K562 (cell line): ENCODE measurements at regions not wholly inside any gene's neighbourhood (a gene's known extent, or its start where the extent isn't known, plus 50 kb on each side); places are given as distances from the start of the nearest gene placed in this dataset.

ENCODE experiments used
- HMG20B ChIP-seq: fragments of 250-450 bp; sonication (Bioruptor Pico); IDR thresholded peaks from 2 replicates; pipeline ENCODE4 v1.5.0; 2021; ENCODE audit warnings: mild to moderate bottlenecking
- MAFF ChIP-seq: IDR thresholded peaks from 2 replicates; pipeline ENCODE4 v1.6.1; 2012; ENCODE audit warnings: low read length, improper control_type of control experiment
- PCBP1 ChIP-seq: fragments of 200-400 bp; formaldehyde crosslinking; IDR thresholded peaks from 2 replicates; pipeline ENCODE4 v1.6.1; 2018; ENCODE audit warnings: mild to moderate bottlenecking, low read depth, low read length; ENCODE audit not compliant: poor library complexity, severe bottlenecking
- SIX5 ChIP-seq, 2 experiments: IDR thresholded peaks; 2 replicates each; pipeline ENCODE4 v1.6.1; 2011; ENCODE audit warnings: low read length in 2 of 2, borderline replicate concordance in 1 of 2, low read depth in 1 of 2, mild to moderate bottlenecking in 1 of 2, moderate library complexity in 1 of 2; ENCODE audit not compliant: insufficient read depth in 1 of 2
- ZC3H11A ChIP-seq: IDR thresholded peaks from 2 replicates; pipeline ENCODE4 v1.6.1; 2012; ENCODE audit warnings: low read depth, low read length, improper control_type of control experiment
- ZNF140 ChIP-seq: fragments of 250-450 bp; sonication (Bioruptor Pico); IDR thresholded peaks from 2 replicates; pipeline ENCODE4 v1.8.0; 2021; ENCODE audit warnings: moderate library complexity, mild to moderate bottlenecking, inconsistent platforms
- TF ChIP-seq, protein P1 (sequence below): sonication (generic); formaldehyde crosslinking; IDR thresholded peaks from 2 replicates; pipeline ENCODE4 v1.8.0; 2022; ENCODE audit warnings: mild to moderate bottlenecking, low read depth, missing genetic modification reagents
- TF ChIP-seq, protein P2 (sequence below): fragments of 250-450 bp; sonication (Bioruptor Pico); IDR thresholded peaks from 2 replicates; pipeline ENCODE4 v1.5.0; 2021

DNA sequence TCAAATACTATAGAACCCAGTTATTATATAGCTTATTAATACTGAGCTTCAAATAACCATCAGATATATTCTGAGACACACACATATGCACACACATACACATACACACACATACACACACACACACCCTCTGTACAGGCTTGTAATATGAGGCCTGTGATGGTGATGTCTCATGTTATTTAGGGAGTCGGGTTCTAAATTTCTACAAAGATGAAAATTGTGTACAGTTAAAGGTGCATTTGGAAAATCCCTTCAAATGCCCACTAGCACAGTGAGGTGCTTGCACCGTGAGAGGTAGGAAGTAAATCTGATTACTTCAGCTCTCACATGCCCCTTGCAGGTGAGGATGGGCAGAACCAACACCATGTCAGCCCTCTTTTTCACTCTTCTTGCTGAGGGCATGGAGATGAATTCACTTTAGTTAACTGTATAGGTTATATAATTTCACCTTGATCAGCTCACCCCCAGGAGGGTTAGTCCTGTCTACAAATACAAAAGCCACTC, 294.5 kb upstream of the PROK2 start (continued):
- TF ChIP-seq, protein P1, sequence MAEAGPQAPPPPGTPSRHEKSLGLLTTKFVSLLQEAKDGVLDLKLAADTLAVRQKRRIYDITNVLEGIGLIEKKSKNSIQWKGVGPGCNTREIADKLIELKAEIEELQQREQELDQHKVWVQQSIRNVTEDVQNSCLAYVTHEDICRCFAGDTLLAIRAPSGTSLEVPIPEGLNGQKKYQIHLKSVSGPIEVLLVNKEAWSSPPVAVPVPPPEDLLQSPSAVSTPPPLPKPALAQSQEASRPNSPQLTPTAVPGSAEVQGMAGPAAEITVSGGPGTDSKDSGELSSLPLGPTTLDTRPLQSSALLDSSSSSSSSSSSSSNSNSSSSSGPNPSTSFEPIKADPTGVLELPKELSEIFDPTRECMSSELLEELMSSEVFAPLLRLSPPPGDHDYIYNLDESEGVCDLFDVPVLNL (CRISPR knock-in tag) = no peak
- TF ChIP-seq, protein P2, sequence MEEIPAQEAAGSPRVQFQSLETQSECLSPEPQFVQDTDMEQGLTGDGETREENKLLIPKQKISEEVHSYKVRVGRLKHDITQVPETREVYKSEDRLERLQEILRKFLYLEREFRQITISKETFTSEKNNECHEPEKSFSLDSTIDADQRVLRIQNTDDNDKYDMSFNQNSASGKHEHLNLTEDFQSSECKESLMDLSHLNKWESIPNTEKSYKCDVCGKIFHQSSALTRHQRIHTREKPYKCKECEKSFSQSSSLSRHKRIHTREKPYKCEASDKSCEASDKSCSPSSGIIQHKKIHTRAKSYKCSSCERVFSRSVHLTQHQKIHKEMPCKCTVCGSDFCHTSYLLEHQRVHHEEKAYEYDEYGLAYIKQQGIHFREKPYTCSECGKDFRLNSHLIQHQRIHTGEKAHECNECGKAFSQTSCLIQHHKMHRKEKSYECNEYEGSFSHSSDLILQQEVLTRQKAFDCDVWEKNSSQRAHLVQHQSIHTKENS (CRISPR knock-in tag) = no peak
- TF ChIP-seq ZC3H11A = no peak
- no peak for TF ChIP-seq SIX5 (IDR thresholded peaks at IDR 0.05; ENCODE audit: borderline replicate concordance in 1 of 2, insufficient read depth in 1 of 2, low read depth in 1 of 2, low read length in 2 of 2)
- no peak for TF ChIP-seq HMG20B
- TF ChIP-seq ZNF140 = no peak
- TF ChIP-seq MAFF = no peak
- no peak for TF ChIP-seq PCBP1
